ENCODE measurements at regions not wholly inside any gene's neighbourhood (a gene's known extent, or its start where the extent isn't known, plus 50 kb on each side); places are given as distances from the start of the nearest gene placed in this dataset.

DNA sequence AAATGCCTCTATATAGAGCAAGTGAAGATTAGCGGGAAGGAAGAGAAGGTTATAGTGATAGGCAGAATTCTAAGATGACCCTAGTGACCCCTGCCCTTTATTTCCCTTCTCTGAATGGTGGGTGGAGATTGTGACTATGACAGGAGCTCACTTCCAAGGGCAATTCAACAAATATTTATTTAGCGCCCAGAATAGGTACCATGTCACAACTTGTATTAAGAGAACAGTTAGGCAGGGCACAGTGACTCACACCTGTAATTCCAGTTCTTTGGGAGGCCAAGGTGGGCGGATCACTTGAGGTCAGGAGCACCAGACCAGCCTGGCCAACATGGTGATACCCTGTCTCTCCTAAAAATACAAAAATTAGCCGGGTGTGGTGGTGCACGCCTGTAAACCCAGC lies 236.0 kb upstream of the POGK start:
- TF ChIP-seq, protein P1, sequence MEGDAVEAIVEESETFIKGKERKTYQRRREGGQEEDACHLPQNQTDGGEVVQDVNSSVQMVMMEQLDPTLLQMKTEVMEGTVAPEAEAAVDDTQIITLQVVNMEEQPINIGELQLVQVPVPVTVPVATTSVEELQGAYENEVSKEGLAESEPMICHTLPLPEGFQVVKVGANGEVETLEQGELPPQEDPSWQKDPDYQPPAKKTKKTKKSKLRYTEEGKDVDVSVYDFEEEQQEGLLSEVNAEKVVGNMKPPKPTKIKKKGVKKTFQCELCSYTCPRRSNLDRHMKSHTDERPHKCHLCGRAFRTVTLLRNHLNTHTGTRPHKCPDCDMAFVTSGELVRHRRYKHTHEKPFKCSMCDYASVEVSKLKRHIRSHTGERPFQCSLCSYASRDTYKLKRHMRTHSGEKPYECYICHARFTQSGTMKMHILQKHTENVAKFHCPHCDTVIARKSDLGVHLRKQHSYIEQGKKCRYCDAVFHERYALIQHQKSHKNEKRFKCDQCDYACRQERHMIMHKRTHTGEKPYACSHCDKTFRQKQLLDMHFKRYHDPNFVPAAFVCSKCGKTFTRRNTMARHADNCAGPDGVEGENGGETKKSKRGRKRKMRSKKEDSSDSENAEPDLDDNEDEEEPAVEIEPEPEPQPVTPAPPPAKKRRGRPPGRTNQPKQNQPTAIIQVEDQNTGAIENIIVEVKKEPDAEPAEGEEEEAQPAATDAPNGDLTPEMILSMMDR (IDR thresholded peaks at IDR 0.05) = no peak
- no peak for TF ChIP-seq POLR2A (IDR thresholded peaks at IDR 0.05)
